ENCODE measurements at regions not wholly inside any gene's neighbourhood (a gene's known extent, or its start where the extent isn't known, plus 50 kb on each side); places are given as distances from the start of the nearest gene placed in this dataset.

- peak overlapping the region in 1 of 10 donors; percentile 15 for H3K27ac ChIP-seq
- ATAC-seq (peak in 1 of 8 donors; percentile 33), DNase-seq (no peak)
- WGBS, 2 donors, result 63 to 64% methylated on average over 3 of the region's 3 CpGs
- intact Hi-C loops (cut with DNase I), result no loop called here
- H3K4me3 ChIP-seq, result no peak overlapping the region
- no peaks in the 10 kb centered on the region for H3K9me3 ChIP-seq
- no peaks in the 10 kb centered on the region for H3K36me3 ChIP-seq
- TF ChIP-seq CTCF (IDR thresholded peaks at IDR 0.05), result no peak
- H3K4me1 ChIP-seq, result peaks cover 0 to 21% (median 1%) of the 10 kb centered on the region in 9 donors
- H3K27me3 ChIP-seq, result no peaks in the 10 kb centered on the region
Observed at GRCh38 chr4:185874516-185875230, 62.7 kb upstream of the SORBS2 start.

GRCh38 chr4:185875316-185875907 is 63.4 kb upstream of the SORBS2 start:
- no peaks in the 10 kb centered on the region for H3K9me3 ChIP-seq
- DNase-seq (no peak), ATAC-seq (no peak)
- no peak overlapping the region for H3K4me3 ChIP-seq
- H3K36me3 ChIP-seq, result no peaks in the 10 kb centered on the region
- 84 to 86% methylated on average over 6 of the region's 6 CpGs for WGBS, 2 donors
- H3K27me3 ChIP-seq, result no peaks in the 10 kb centered on the region
- peaks cover 0 to 13% (median 0%) of the 10 kb centered on the region in 9 donors for H3K4me1 ChIP-seq
- no peak overlapping the region for H3K27ac ChIP-seq
- intact Hi-C loops (cut with DNase I), result no loop called here
- no peak for TF ChIP-seq CTCF (IDR thresholded peaks at IDR 0.05)

- Histone ChIP-seq H3K4me1 (peaks cover 0 to 8% (median 0%) of the 10 kb centered on the region in 9 donors), H3K4me3 (peak overlapping the region in 6 of 10 donors; percentile 1 to 32 (median 18)), H3K36me3 (no peaks in the 10 kb centered on the region), H3K9me3 (peaks cover 0 to 10% (median 0%) of the 10 kb centered on the region in 11 donors), H3K27ac (peak overlapping the region in 1 of 10 donors; percentile 23), H3K27me3 (no peaks in the 10 kb centered on the region)
- WGBS, 2 donors, result 68 to 76% methylated on average over 14 of the region's 14 CpGs
- DNase-seq (peak in 1 of 2 donors; percentile 44), ATAC-seq (peak; percentile 12 to 91 (median 75))
- no peak for TF ChIP-seq CTCF (IDR thresholded peaks at IDR 0.05)
- intact Hi-C loops (cut with DNase I), result no loop called here
Observed at GRCh38 chr4:185878633-185879032, 66.6 kb upstream of the SORBS2 start.

- Histone ChIP-seq H3K27ac (no peak overlapping the region), H3K27me3 (no peaks in the 10 kb centered on the region), H3K4me1 (peaks cover 0 to 6% (median 0%) of the 10 kb centered on the region in 9 donors), H3K9me3 (peaks cover 0 to 10% (median 0%) of the 10 kb centered on the region in 11 donors), H3K36me3 (no peaks in the 10 kb centered on the region), H3K4me3 (no peak overlapping the region)
- DNase-seq (no peak), ATAC-seq (no peak)
- intact Hi-C loops (cut with DNase I), result no loop called here
- WGBS, 2 donors, result 86 to 90% methylated on average over 18 of the region's 18 CpGs
- no peak for TF ChIP-seq CTCF (IDR thresholded peaks at IDR 0.05)
Observed at GRCh38 chr4:185879666-185880312, 67.8 kb upstream of the SORBS2 start.
